Esophagus squamous epithelium (tissue), 4 donors: ENCODE measurements at regions not wholly inside any gene's neighbourhood (a gene's known extent, or its start where the extent isn't known, plus 50 kb on each side); places are given as distances from the start of the nearest gene placed in this dataset.
"Not testable (repeated sequence)": the region's sequence is repeated elsewhere in the genome, so short reads cannot be mapped to it uniquely, and the experiment has no call there.

Experiments used
- CTCF ChIP-seq, 6 experiments: fragments of 450-650 bp in 4 of 6; fragments of 200-600 bp in 2 of 6; sonication (generic) in 2 of 6; IDR thresholded peaks; one replicate each; pipeline ENCODE4 v1.5.1; 2016 to 2019; ENCODE audit warnings: antibody characterized with exemption in 6 of 6, mild to moderate bottlenecking in 4 of 6, moderate library complexity in 4 of 6
- POLR2A ChIP-seq, 4 donors: fragments of 450-650 bp; IDR thresholded peaks; one replicate each; pipeline ENCODE4 v1.6.1; 2017; ENCODE audit warnings: antibody characterized with exemption in 4 of 4, mild to moderate bottlenecking in 4 of 4, moderate library complexity in 3 of 4

- not testable (repeated sequence) for TF ChIP-seq CTCF, POLR2A (IDR thresholded peaks at IDR 0.05)
Observed at GRCh38 chr2:5206742-5207141, 485.4 kb upstream of the SOX11 start.
